Tibial artery (tissue), 4 donors: ENCODE measurements at regions not wholly inside any gene's neighbourhood (a gene's known extent, or its start where the extent isn't known, plus 50 kb on each side); places are given as distances from the start of the nearest gene placed in this dataset.

Source experiments
- DNase-seq, 2 donors: peaks; one replicate each; pipeline ENCODE4 v3.0.0-alpha.2; 2019
- H3K27ac ChIP-seq, 2 donors: fragments of 200-600 bp; sonication (generic) in 1 of 2; 1 replicate in 1 of 2; 2 replicates in 1 of 2; pipeline ENCODE4 v1.5.1; 2018 to 2019; ENCODE audit warnings: mild to moderate bottlenecking in 1 of 2
- H3K27me3 ChIP-seq, 2 donors: fragments of 200-600 bp; sonication (generic) in 1 of 2; one replicate each; pipeline versions ENCODE4 v1.5.1 to v1.6.0; 2016 to 2019
- H3K36me3 ChIP-seq, 3 donors: fragments of 200-600 bp; sonication (generic) in 2 of 3; one replicate each; pipeline ENCODE4 v1.5.1; 2016 to 2019; ENCODE audit warnings: mild to moderate bottlenecking in 2 of 3
- H3K4me1 ChIP-seq, 4 donors: fragments of 200-600 bp; sonication (generic) in 2 of 4; 1 replicate in 3 of 4; 2 replicates in 1 of 4; pipeline ENCODE4 v1.5.1; 2016 to 2019
- H3K4me3 ChIP-seq, 2 donors: fragments of 200-600 bp; sonication (generic) in 1 of 2; 1 replicate in 1 of 2; 2 replicates in 1 of 2; pipeline ENCODE4 v1.5.1; 2018 to 2019; ENCODE audit warnings: mild to moderate bottlenecking in 2 of 2
- H3K9me3 ChIP-seq, 3 donors: fragments of 200-600 bp; sonication (generic) in 1 of 3; one replicate each; pipeline ENCODE4 v1.5.1; 2016 to 2019
- intact Hi-C: fragments of 100-400 bp; cut with DNase I; formaldehyde crosslinking; loops from one replicate; pipeline ENCODE4 v1.15.0; 2023; ENCODE audit warnings: low total_unique reads
- TF ChIP-seq, protein P1 (sequence below), 2 experiments: fragments of 200-600 bp in 1 of 2; fragments of 450-650 bp in 1 of 2; IDR thresholded peaks; one replicate each; pipeline ENCODE4 v1.5.1; 2017 to 2019; ENCODE audit warnings: antibody characterized with exemption in 2 of 2, mild to moderate bottlenecking in 1 of 2, moderate library complexity in 1 of 2

DNA sequence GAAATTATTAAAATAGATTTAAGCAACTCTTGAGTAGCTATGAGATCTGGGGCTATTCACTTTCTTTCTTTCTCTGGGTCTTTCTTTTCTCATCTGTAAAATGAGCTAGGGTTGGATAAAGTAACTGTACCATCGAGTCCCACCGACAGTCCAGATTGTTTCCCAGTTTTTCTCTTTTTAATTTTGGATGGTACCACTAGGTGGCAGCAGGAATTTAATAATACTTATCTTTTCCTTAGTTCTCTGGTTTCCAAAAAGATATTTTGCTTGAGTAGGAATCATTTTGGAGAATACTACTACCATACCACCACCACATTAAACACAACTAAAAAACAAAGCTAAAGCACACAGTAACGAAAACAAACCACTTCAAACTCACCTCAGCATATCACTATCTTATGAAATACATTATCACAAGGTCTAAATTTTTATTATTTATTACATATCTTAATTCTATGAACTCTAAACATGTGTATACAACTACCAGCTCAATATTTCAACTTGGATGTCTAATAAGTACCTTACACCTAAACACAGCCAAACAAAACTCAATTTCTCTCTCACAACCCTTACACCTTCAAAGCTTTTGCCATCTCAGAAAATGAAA, 584.0 kb downstream of the KCNA4 start:
- Histone ChIP-seq H3K4me1 (no peaks in the 10 kb centered on the region), H3K27me3 (no peaks in the 10 kb centered on the region), H3K4me3 (no peak overlapping the region), H3K9me3 (no peaks in the 10 kb centered on the region), H3K27ac (no peak overlapping the region), H3K36me3 (no peaks in the 10 kb centered on the region)
- TF ChIP-seq, protein P1, sequence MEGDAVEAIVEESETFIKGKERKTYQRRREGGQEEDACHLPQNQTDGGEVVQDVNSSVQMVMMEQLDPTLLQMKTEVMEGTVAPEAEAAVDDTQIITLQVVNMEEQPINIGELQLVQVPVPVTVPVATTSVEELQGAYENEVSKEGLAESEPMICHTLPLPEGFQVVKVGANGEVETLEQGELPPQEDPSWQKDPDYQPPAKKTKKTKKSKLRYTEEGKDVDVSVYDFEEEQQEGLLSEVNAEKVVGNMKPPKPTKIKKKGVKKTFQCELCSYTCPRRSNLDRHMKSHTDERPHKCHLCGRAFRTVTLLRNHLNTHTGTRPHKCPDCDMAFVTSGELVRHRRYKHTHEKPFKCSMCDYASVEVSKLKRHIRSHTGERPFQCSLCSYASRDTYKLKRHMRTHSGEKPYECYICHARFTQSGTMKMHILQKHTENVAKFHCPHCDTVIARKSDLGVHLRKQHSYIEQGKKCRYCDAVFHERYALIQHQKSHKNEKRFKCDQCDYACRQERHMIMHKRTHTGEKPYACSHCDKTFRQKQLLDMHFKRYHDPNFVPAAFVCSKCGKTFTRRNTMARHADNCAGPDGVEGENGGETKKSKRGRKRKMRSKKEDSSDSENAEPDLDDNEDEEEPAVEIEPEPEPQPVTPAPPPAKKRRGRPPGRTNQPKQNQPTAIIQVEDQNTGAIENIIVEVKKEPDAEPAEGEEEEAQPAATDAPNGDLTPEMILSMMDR (IDR thresholded peaks at IDR 0.05), result peak; percentile 29 to 43
- no peak for DNase-seq
- intact Hi-C loops, result no loop called here

- no peak overlapping the region for H3K4me3 ChIP-seq
- no peak for DNase-seq
- H3K36me3 ChIP-seq, result no peaks in the 10 kb centered on the region
- TF ChIP-seq, protein P1 (IDR thresholded peaks at IDR 0.05), result no peak
- intact Hi-C loops, result no loop called here
- H3K27ac ChIP-seq, result no peak overlapping the region
- H3K27me3 ChIP-seq, result no peaks in the 10 kb centered on the region
- H3K4me1 ChIP-seq, result no peaks in the 10 kb centered on the region
- no peaks in the 10 kb centered on the region for H3K9me3 ChIP-seq
Measured at GRCh38 chr11:29405305-29405704, 611.5 kb downstream of the KCNA4 start.

DNA sequence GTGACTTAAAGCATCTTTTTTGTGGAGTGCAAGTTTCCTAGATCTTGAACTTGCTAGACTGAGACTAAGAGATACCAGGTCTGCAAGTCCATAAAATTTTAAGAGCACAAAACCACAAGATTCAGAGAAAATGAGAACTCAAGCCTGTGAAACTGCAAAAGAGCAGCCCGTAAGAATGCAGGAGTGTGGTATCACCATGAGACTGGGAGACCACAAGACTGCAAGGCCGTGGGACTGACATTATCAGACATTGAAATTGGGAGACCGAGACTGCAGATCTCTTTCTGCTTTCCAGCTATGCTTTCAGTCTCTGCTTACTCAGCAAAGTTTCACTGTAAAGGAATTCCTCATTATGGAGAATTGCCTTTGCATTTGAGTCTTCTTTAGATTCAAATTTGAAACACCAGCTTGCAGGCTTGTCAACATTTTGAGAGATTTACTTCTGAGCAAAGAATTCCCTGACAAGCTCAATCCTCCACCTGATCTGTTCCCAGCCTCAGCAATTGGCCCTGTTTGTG, 621.2 kb downstream of the KCNA4 start:
- Histone ChIP-seq H3K36me3 (no peaks in the 10 kb centered on the region), H3K27me3 (no peaks in the 10 kb centered on the region), H3K27ac (no peak overlapping the region), H3K9me3 (no peaks in the 10 kb centered on the region), H3K4me3 (no peak overlapping the region), H3K4me1 (no peaks in the 10 kb centered on the region)
- intact Hi-C loops, result no loop called here
- DNase-seq, result no peak
- TF ChIP-seq, protein P1 (IDR thresholded peaks at IDR 0.05), result no peak

GRCh38 chr11:29389793-29390192, 627.0 kb downstream of the KCNA4 start:
- Histone ChIP-seq H3K4me1 (no peaks in the 10 kb centered on the region), H3K9me3 (no peaks in the 10 kb centered on the region), H3K4me3 (no peak overlapping the region), H3K27ac (no peak overlapping the region), H3K36me3 (no peaks in the 10 kb centered on the region), H3K27me3 (no peaks in the 10 kb centered on the region)
- intact Hi-C loops, result no loop called here
- no peak for DNase-seq
- TF ChIP-seq, protein P1 (IDR thresholded peaks at IDR 0.05), result no peak

GRCh38 chr11:29373725-29374124, 643.1 kb downstream of the KCNA4 start:
- Histone ChIP-seq H3K9me3 (no peaks in the 10 kb centered on the region), H3K4me1 (no peaks in the 10 kb centered on the region), H3K27me3 (no peaks in the 10 kb centered on the region), H3K27ac (no peak overlapping the region), H3K36me3 (no peaks in the 10 kb centered on the region), H3K4me3 (no peak overlapping the region)
- no peak for DNase-seq
- intact Hi-C loops, result no loop called here
- TF ChIP-seq, protein P1 (IDR thresholded peaks at IDR 0.05), result no peak

- intact Hi-C loops, result no loop called here
- H3K4me1 ChIP-seq, result no peaks in the 10 kb centered on the region
- no peak for DNase-seq
- H3K36me3 ChIP-seq, result no peaks in the 10 kb centered on the region
- H3K4me3 ChIP-seq, result no peak overlapping the region
- no peaks in the 10 kb centered on the region for H3K27me3 ChIP-seq
- no peaks in the 10 kb centered on the region for H3K9me3 ChIP-seq
- TF ChIP-seq, protein P1 (IDR thresholded peaks at IDR 0.05), result no peak
- H3K27ac ChIP-seq, result no peak overlapping the region
Measured at GRCh38 chr11:29368126-29368525, 648.7 kb downstream of the KCNA4 start.
